GM04503 (cell line): ENCODE measurements at regions not wholly inside any gene's neighbourhood (a gene's known extent, or its start where the extent isn't known, plus 50 kb on each side); places are given as distances from the start of the nearest gene placed in this dataset.

ENCODE experiments used
- DNase-seq: peaks from one replicate; pipeline ENCODE4 v3.0.0-alpha.2; 2012; ENCODE audit warnings: low read depth

DNA sequence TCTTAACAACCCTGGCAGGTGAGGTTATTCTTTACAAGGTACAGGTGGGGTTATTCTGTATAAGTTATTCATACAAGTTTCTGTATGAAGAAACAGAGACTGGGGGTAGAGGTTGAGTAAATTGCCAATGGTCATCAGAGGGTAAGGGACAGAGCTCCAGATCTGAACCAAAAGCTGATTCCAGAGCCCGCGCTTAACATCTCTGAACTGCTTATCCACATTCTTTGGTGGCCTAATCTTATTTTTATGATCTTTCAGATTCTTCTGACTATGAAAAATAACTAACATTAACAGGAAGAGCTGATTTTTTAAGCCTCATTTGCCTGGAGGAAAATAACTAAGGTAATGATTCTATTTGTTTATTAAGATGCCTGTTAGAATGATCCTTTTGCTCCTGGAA lies 63.9 kb upstream of the BARHL2 start:
- no peak for DNase-seq

DNA sequence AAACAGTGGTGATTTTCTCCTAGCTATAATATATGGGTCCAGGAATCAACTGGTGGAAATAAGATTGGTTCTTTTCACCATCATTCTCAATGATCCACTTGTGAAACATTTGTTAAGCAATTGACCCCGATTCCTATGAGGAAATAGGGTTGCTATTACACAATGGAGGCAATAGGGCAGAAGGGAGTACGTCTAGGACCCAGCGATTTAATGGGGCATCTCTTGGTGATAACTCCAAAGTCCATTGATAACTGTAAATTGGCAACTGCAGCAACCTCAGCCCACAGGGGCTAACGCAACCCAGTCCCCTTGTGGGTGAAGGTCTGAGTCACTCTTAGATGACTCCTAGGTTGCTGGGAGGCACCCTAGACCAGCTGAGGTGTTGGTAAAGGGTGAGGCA lies 62.5 kb upstream of the BARHL2 start:
- DNase-seq: no peak

DNA sequence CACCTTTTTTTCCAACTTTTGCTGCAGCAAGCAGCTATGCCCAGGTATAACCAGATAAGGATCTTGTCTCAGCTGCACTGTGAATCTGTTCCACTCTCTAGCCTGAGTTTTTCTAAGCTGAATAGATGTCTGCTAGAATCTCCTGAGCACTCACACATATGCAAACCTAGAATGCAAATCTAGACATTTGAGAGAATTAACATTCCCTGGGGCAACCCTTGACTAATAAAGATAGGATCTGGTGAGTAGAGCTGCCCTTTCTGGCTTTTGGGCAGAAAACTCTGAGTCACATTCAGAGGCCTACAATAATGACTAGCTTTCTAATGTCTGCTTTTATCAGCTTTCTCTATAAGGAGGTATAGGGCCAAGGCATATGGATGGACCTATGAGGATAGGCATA lies 61.4 kb upstream of the BARHL2 start:
- no peak for DNase-seq

DNA sequence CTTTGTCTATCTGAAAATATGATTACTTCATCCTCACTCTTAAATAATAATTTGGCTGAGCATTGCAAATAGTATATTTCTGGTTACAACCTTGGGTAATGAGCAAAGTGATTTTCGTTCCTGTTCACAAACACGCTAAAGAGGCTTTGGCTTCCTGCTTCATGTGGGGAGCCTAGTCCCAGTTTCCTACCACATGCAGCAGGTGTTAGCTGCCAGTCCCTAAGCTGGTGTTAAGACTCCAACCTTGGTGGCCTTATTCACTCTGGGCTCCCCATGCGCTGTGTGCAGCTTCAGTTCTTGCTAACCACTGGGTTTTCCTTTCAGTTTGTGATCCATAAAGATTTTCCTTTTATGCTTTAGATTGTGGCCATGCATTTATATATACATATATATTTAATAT lies 56.7 kb upstream of the BARHL2 start:
- DNase-seq: no peak

DNA sequence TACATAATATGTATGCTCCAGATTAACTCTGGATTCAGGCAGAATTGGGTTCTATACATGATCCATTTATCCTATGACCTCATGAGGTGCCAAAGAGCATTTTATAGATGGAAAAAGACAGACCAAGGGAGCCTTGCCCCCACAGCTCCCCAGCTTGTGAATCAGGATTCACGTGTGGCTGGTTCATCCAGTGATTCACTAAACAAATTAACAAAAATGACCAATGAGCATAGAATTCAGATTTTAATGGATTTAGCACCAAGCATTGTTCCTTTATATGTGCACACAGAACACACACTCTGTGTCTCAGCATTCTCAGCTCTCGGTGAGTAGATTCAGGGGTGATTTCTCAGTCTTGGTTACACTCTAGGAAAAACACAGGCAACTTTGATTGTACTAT lies 51.7 kb upstream of the BARHL2 start:
- DNase-seq: no peak

- no peak for DNase-seq
Observed at GRCh38 chr1:90768098-90768497, 51.0 kb upstream of the BARHL2 start.
